ENCODE measurements at regions not wholly inside any gene's neighbourhood (a gene's known extent, or its start where the extent isn't known, plus 50 kb on each side); places are given as distances from the start of the nearest gene placed in this dataset.

DNA sequence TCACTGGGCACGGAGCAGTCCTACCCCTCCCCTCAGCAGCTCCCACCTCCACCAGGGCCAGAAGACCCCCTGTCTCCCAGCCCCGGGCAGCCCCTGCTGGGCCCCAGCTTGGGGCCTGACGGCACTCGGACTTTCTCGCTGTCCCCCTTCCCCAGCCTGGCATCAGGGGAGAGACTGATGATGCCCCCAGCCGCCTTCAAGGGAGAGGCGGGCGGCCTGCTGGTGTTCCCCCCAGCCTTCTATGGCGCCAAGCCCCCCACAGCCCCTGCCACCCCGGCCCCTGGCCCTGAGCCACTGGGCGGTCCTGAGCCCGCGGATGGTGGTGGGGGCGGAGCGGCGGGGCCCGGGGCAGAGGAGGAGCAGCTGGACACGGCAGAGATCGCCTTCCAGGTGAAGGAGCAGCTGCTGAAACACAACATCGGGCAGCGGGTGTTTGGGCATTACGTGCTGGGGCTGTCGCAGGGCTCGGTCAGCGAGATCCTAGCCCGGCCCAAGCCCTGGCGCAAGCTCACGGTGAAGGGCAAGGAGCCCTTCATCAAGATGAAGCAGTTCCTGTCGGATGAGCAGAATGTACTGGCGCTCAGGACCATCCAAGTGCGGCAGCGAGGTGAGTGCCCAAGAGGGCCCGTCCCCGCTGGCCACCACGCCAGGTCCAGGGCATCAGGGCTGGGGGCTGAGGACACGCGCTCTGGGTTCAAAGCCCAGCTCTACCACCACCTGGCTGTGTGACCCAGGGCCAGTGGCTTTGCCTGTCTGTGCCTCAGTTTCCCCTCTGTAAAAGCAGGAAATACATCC, 58.6 kb downstream of the PHETA1 start:
- no peak overlapping the region for H3K27ac Mint-ChIP-seq
- H3K4me1 Mint-ChIP-seq, result peaks cover 15% of the 10 kb centered on the region
- H3K27me3 Mint-ChIP-seq, result peaks cover 4% of the 10 kb centered on the region
- H3K36me3 Mint-ChIP-seq, result peaks cover 4% of the 10 kb centered on the region
- H3K4me3 Mint-ChIP-seq, result no peak overlapping the region
- peaks cover 7% of the 10 kb centered on the region for H3K9me3 Mint-ChIP-seq

DNA sequence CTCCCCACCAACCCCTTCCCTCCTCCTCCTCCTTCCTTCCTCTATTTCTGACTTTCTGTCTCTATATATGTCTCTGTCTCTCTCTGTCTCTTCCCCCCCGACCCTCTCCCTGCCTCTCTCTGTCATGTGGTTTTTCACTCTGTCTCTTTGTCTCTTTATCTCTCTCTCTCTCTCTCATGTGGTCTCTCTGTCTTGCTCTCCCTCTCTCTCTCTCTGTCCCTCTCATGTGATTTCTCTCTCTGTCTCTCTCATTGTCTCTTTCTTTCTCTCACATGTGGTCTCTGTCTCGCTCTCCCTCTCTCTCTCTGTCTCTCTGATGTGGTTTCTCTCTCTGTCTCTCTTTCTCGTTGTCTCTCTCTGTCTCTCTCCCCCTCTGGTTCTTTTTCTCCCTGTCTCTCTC, 59.3 kb downstream of the PHETA1 start:
- H3K4me3 Mint-ChIP-seq, result no peak overlapping the region
- peak overlapping the region; percentile 41 for H3K27ac Mint-ChIP-seq
- H3K36me3 Mint-ChIP-seq, result peaks cover 7% of the 10 kb centered on the region
- peaks cover 15% of the 10 kb centered on the region for H3K4me1 Mint-ChIP-seq
- H3K27me3 Mint-ChIP-seq, result peaks cover 4% of the 10 kb centered on the region
- H3K9me3 Mint-ChIP-seq, result peaks cover 12% of the 10 kb centered on the region

DNA sequence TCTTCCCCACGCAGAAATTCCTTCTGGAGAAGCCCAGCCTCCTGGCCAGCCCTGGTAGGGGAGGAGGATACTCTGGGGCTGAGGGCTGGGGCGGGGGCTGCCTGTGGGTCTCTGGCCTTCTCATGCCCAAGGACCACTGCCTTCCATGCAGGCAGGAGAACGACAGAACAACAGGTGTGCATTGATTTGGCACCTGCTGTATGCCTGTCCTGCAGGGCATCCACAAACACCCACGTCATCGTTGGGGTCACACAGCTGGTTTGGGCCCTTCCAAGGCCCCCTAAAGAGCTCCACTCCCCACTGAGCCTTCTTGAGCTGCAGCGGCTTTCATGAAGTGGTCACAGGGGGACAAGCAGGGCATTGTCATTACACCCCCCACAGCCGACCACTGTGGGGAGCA, 60.4 kb downstream of the PHETA1 start:
- peaks cover 9% of the 10 kb centered on the region for H3K4me1 Mint-ChIP-seq
- peaks cover 12% of the 10 kb centered on the region for H3K9me3 Mint-ChIP-seq
- no peaks in the 10 kb centered on the region for H3K27me3 Mint-ChIP-seq
- H3K27ac Mint-ChIP-seq, result no peak overlapping the region
- H3K36me3 Mint-ChIP-seq, result peaks cover 8% of the 10 kb centered on the region
- no peak overlapping the region for H3K4me3 Mint-ChIP-seq

DNA sequence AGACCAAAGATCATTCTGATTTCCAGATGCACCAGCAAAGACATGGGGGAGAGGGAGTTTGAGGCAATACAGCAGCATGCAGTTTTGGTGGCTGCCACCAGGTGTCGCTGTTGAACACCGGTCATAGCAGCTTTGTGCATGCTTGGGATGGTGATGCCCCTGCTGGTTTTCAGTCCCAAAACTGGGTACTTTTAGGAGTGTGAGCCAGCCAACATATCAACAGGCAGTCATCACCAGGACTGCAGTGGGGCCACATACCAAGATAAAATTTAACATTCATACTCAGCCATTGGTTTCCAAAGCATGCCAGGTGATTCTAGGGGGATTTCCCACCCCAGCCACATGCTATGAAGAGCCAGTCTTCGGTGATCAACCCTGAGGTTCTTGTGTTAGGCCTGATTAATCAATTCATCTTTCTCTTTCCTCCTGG, 64.2 kb downstream of the PHETA1 start:
- Mint-ChIP-seq H3K27ac (no peak overlapping the region), H3K4me1 (peaks cover 6% of the 10 kb centered on the region), H3K4me3 (no peak overlapping the region), H3K9me3 (peaks cover 12% of the 10 kb centered on the region), H3K36me3 (peaks cover 8% of the 10 kb centered on the region), H3K27me3 (no peaks in the 10 kb centered on the region)

DNA sequence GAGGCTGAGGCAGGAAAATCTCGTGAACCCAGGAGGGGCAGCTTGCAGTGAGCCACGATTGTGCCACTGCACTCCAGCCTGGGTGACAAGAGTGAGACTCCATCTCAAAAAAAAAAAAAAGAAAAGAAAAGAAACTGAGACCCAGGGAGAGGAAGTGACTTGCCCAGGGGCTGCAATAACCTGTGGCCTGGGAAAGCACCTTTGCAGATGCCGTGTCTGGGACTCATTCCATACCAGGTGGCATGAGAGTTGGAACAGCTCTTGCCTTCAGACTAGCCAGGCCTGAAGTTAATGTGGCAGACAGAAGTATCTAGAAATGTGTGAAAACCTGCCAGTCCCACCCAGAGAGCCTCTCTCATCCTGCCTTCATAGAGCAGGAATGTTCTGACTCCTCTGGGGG, 65.4 kb downstream of the PHETA1 start:
- Mint-ChIP-seq H3K36me3 (peaks cover 8% of the 10 kb centered on the region), H3K27ac (no peak overlapping the region), H3K4me3 (no peak overlapping the region), H3K4me1 (no peaks in the 10 kb centered on the region), H3K9me3 (peaks cover 12% of the 10 kb centered on the region), H3K27me3 (no peaks in the 10 kb centered on the region)

DNA sequence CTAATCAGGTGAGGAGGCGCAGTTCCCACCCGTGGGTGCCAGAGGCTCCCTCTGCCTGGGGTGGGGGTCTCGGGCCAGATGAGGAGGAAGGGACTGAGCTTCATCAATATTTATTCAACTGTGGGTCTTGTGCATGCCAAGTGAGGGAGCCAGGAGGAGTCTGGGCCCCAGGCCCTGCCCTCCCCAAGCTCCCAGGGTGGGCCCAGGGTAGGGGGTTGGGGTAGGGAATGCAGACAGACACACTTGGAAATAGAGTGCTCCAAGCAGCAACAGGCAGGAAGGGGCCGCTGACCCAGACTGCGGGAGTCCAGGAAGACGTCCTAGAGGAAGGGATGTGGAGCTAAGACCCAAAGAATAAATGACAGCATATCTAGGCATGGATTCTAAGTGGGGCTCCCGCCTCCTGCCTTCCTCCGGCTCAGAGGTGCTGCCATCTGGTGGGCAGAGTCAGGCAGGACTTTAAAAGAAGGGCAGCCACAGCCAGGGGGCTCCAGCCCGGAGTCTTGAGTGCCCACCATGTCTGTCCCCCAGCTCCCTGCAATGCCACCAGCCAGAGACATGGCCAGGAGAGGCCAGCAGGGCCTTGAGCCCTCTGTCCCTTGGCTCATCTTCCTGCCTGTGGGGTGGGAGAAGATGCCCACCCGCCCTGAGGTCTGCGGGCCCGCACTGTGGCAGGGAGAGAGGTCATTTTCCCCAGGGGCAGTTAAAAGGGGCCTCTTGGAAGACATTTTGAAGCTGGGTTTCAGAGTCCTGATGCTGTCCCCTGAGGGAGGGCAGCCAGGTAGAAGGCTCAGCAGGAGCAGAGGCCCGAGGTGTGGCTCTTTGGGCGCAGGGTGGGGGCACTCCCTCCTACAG, 70.1 kb downstream of the PHETA1 start:
- H3K4me3 Mint-ChIP-seq, result no peak overlapping the region
- H3K9me3 Mint-ChIP-seq, result no peaks in the 10 kb centered on the region
- H3K36me3 Mint-ChIP-seq, result no peaks in the 10 kb centered on the region
- no peaks in the 10 kb centered on the region for H3K4me1 Mint-ChIP-seq
- H3K27ac Mint-ChIP-seq, result no peak overlapping the region
- H3K27me3 Mint-ChIP-seq, result no peaks in the 10 kb centered on the region

DNA sequence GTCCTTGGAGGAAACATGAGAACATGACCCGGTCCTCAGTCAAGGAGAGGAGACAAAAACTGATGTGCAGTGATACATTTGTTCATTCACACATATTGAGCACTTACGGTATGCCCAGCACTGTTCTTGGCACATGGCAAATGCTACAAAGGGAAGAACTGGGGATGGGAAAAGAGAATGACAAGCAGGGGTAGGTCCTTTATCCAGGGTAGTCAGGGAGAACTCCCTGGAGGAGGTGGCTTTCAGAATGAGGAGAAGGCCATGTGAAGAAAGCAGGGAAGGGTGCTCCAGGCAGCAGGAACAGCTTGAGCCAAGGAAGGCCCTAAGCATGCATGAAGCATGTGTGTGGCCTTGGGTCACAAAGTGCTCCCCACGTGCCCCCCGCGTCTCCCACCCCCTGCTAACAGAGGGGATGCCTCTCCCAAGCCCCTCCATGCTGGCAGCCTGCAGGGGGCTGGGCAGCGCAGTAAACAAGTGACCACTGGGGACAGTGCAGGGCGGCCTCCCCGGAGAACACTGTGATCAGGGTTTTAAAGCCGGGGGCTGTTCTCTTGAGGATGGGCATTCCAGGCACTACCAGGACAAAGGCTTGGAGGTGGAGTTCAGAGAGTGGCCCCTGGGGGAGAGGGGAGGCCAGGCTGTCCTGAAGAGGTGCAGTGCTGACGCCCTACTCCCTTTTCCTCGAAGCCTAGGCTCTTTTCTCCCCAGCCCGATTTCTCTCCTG, 71.0 kb downstream of the PHETA1 start:
- no peak overlapping the region for H3K4me3 Mint-ChIP-seq

DNA sequence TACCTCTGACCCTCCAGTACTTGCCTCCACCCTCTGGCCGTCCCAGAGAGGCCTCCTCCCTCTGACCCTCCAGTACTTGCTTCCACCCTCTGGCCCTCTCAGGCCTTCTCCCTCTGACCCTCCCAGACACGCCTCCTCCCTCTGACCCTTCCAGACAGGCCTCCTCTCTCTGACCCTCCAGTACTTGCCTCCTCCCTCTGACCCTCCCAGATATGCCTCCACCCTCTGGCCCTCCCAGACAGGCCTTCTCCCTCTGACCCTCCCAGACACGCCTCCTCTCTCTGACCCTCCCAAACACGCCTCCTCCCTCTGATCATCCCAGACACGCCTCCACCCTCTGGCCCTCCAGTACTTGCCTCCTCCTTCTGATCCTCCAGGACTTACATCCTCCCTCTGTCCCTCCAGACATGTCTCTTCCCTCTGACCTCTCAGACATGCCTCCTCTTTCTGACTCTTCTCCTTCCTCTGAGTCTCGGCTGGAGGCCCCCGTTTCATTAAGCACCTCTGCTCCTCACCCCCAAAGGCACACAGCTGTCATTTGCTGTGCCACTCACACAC, 71.9 kb downstream of the PHETA1 start:
- Mint-ChIP-seq H3K27ac (no peak overlapping the region), H3K27me3 (no peaks in the 10 kb centered on the region), H3K4me1 (no peaks in the 10 kb centered on the region), H3K4me3 (no peak overlapping the region), H3K9me3 (no peaks in the 10 kb centered on the region), H3K36me3 (no peaks in the 10 kb centered on the region)

More for the DNA sequence above, 71.0 kb downstream of the PHETA1 start:
- no peaks in the 10 kb centered on the region for H3K9me3 Mint-ChIP-seq
- H3K27ac Mint-ChIP-seq, result no peak overlapping the region
- H3K36me3 Mint-ChIP-seq, result no peaks in the 10 kb centered on the region
- H3K4me1 Mint-ChIP-seq, result no peaks in the 10 kb centered on the region
- H3K27me3 Mint-ChIP-seq, result no peaks in the 10 kb centered on the region

DNA sequence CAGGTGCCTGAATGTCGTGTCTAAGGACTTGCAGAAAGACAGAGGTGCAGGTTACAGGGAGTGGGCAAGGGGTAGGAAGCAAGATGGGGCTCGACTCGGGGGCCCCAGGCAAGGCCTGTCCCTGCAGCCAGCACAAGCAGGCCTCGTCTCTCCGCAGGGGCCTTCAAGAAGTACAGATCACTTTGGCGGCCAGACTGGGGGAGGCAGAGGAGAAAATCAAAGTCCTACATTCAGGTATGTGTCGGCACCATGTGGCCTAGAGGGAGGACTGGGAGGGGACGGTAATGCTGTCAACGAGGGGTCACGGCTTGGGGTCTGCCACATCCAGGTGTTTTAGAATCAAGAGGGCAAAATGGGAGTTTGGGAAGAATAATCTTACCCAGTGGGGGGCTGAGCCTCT, 73.7 kb downstream of the PHETA1 start:
- Mint-ChIP-seq H3K27me3 (no peaks in the 10 kb centered on the region), H3K27ac (no peak overlapping the region), H3K9me3 (no peaks in the 10 kb centered on the region), H3K4me1 (no peaks in the 10 kb centered on the region), H3K4me3 (no peak overlapping the region), H3K36me3 (no peaks in the 10 kb centered on the region)

DNA sequence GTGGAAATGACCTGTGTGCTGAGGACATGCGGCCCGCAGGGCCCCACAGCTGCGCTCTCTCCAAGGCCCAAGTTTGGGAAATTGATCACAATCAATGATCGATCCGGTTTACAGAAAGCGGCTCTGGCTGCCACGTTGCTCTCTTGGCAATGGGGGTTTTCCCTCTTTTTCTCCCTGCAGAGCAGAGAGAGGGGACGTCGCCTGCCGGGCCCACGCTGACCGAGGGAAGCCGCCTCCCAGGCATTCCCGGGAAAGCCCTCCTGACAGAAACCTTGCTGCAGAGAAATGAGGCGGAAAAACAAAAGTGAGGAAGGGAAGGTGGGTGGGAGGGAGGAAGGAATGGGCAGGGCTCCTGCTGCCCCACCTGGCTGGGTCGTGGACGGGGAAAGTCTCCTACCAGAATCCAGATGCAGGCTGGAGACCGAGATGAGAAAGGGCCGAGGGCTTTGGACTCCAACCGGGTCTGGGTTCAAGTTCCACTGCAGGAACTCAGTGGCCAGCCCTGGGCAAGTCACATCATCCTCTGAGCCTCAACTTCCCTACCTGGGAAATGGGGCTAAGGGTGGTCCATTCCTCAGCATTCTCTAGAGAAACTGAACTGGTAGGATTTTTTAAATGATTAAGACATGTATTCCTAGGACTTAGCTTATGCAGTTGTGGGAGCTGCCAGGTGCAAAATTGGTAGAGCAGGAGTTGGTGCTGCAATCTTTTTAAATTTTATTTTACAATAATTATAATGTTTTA, 75.5 kb downstream of the PHETA1 start:
- H3K36me3 Mint-ChIP-seq, result no peaks in the 10 kb centered on the region
- H3K9me3 Mint-ChIP-seq, result no peaks in the 10 kb centered on the region
- H3K27me3 Mint-ChIP-seq, result no peaks in the 10 kb centered on the region
- no peak overlapping the region for H3K4me3 Mint-ChIP-seq
- no peak overlapping the region for H3K27ac Mint-ChIP-seq
- H3K4me1 Mint-ChIP-seq, result no peaks in the 10 kb centered on the region

DNA sequence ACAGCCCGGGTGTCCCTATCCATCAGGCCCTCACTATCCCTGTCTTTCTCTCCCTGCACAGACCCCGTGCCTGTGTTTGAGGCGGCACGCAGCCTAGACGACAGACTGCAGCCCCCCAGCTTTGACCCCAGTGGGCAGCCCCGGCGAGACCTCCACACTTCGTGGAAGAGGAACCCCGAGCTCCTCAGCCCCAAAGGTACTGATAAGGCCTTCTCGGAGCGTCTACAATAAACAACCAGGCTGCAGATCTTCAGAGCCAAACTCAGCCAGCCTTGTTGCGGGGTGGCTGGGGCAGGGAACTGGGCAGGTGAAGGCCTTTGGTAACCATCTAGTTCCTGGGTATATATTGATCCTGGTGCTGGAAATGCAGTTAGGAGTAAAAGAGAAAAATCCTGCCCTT, 77.5 kb downstream of the PHETA1 start:
- Mint-ChIP-seq H3K27ac (no peak overlapping the region), H3K9me3 (no peaks in the 10 kb centered on the region), H3K4me1 (no peaks in the 10 kb centered on the region), H3K36me3 (no peaks in the 10 kb centered on the region), H3K27me3 (no peaks in the 10 kb centered on the region), H3K4me3 (no peak overlapping the region)

DNA sequence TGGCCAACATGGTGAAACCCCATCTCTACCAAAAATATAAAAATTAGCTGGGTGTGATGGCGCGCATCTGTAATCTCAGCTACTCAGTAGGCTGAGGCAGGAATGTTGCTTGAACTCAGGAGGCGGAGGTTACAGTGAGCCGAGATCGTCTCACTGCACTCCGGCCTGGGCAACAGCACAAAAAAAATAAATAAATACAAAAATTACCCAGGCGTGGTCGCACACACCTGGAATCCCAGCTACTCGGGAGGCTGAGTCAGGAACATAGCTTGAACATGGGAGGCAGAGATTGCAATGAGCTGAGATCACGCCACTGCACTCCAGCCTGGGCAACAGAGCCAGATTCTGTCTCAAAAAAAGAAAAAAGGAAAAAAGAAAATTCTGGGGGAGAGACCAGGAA, 80.1 kb downstream of the PHETA1 start:
- Mint-ChIP-seq H3K27ac (no peak overlapping the region), H3K4me3 (no peak overlapping the region), H3K36me3 (no peaks in the 10 kb centered on the region), H3K27me3 (no peaks in the 10 kb centered on the region), H3K9me3 (no peaks in the 10 kb centered on the region), H3K4me1 (no peaks in the 10 kb centered on the region)

DNA sequence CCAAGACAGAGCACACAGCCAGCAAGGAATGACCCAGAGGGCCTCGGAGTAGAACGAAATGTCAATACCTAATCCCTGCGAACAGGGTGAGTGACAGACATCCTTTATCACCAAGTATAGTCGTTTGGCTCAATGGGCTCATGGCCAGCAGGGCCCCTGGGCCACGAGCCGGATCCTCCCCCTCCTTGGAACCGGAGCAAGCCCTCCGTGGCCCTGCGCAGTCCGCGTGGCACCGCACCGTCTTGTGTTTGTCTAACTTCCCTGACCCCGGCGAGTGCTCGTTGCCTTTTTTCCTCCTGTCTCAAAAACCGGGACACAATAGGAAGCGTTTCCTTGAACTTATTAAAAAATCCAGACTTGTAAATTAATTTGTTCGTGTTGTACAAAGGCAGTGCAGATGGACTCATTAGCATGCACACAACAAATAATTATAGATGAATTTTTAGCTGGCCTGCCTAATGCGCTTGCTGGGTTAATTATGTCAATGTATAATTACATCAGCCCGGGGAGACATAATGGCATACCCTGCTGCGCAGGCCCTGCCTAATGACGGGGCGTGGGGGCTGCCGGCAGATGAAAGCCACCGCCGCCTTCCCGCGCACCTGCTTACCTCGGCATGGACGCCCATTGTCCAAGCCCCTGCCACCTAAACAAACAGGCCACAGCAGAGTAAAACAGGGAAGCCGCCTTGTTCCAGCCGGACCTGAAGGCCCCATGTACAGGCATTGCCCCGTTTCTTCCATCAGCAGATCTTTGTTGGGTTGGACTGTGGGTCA, 81.6 kb downstream of the PHETA1 start:
- H3K27ac Mint-ChIP-seq, result no peak overlapping the region
- no peaks in the 10 kb centered on the region for H3K27me3 Mint-ChIP-seq
- no peaks in the 10 kb centered on the region for H3K9me3 Mint-ChIP-seq
- H3K4me3 Mint-ChIP-seq, result no peak overlapping the region
- H3K4me1 Mint-ChIP-seq, result no peaks in the 10 kb centered on the region
- no peaks in the 10 kb centered on the region for H3K36me3 Mint-ChIP-seq

DNA sequence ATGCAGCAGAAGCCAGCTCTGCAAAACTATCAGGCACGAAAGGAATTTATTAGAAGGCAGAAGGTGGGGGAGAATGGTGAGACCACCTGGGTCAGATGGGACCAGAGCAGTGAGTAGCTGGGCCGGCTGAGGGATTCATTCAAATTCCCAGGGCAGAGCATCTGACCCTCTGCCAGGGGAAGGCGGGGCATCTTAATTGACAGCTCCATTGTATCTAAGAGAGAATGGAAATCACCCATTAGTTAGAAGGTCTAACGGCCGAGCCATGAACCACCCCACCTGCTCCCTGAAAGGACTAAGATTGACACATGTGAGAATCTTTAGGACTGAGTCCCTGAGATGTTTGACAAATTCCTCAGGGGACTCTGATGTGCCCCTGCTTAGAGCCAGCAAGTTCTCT, 83.7 kb downstream of the PHETA1 start:
- Mint-ChIP-seq H3K27ac (no peak overlapping the region), H3K4me3 (no peak overlapping the region), H3K27me3 (peaks cover 2% of the 10 kb centered on the region), H3K36me3 (peaks cover 7% of the 10 kb centered on the region), H3K4me1 (no peaks in the 10 kb centered on the region), H3K9me3 (peaks cover 5% of the 10 kb centered on the region)

Measured in activated naive CD4-positive, alpha-beta T cell treated with anti-CD3 and anti-CD28 coated beads, Interleukin-2, amount 50 U/mL, for 24 hours (primary cell).